Vagina (tissue), 2 donors: ENCODE measurements at regions not wholly inside any gene's neighbourhood (a gene's known extent, or its start where the extent isn't known, plus 50 kb on each side); places are given as distances from the start of the nearest gene placed in this dataset.

Source experiments
- CTCF ChIP-seq, 3 experiments: fragments of 450-650 bp in 2 of 3; fragments of 200-600 bp in 1 of 3; sonication (generic) in 1 of 3; IDR thresholded peaks; one replicate each; pipeline ENCODE4 v1.5.1; 2017 to 2019; ENCODE audit warnings: antibody characterized with exemption in 3 of 3, mild to moderate bottlenecking in 2 of 3, moderate library complexity in 2 of 3
- POLR2A ChIP-seq, 2 donors: fragments of 450-650 bp; IDR thresholded peaks; one replicate each; pipeline ENCODE4 v1.6.1; 2017; ENCODE audit warnings: antibody characterized with exemption in 2 of 2, mild to moderate bottlenecking in 2 of 2, moderate library complexity in 2 of 2
- POLR2AphosphoS5 ChIP-seq, 2 donors: sonication (generic); formaldehyde crosslinking; IDR thresholded peaks; one replicate each; pipeline ENCODE4 v1.9.0; 2017; ENCODE audit warnings: antibody characterized with exemption in 2 of 2, mild to moderate bottlenecking in 2 of 2, low read depth in 1 of 2; ENCODE audit not compliant: insufficient read depth in 1 of 2

- TF ChIP-seq CTCF (IDR thresholded peaks at IDR 0.05): no peak
- TF ChIP-seq POLR2AphosphoS5 (IDR thresholded peaks at IDR 0.05; ENCODE audit: insufficient read depth in 1 of 2, low read depth in 1 of 2): peak in 1 of 2 donors; percentile 46
- no peak for TF ChIP-seq POLR2A (IDR thresholded peaks at IDR 0.05)
These were observed 81.1 kb upstream of the SERP2 start for GRCh38 chr13:44292545-44292944.
